ENCODE measurements at regions not wholly inside any gene's neighbourhood (a gene's known extent, or its start where the extent isn't known, plus 50 kb on each side); places are given as distances from the start of the nearest gene placed in this dataset.

- Histone ChIP-seq H4K5ac (ENCODE audit: low read depth, low read length) (no peak overlapping the region), H3K36me3 (ENCODE audit: control insufficient read depth, insufficient read depth, low read length) (no peaks in the 10 kb centered on the region), H3K56ac (ENCODE audit: extremely low read depth, insufficient read depth, low read length) (no peak overlapping the region), H3K9ac (ENCODE audit: low read depth, low read length) (no peak overlapping the region), H3K4me3 (ENCODE audit: insufficient read depth, low read depth, low read length) (no peak overlapping the region), H2BK120ac (ENCODE audit: low read depth, low read length) (no peak overlapping the region), H4K91ac (ENCODE audit: insufficient read depth, low read depth, low read length) (no peak overlapping the region), H3K23ac (ENCODE audit: low read depth, low read length) (no peak overlapping the region), H3K9me1 (ENCODE audit: insufficient read depth, low read length) (no peaks in the 10 kb centered on the region), H3K18ac (ENCODE audit: low read depth, low read length) (no peak overlapping the region), H2BK20ac (ENCODE audit: low read depth, low read length) (no peak overlapping the region), H3K4me1 (ENCODE audit: control insufficient read depth, insufficient read depth, low read length) (no peaks in the 10 kb centered on the region; the same call in 1 of the 2 replicates), H2AK5ac (ENCODE audit: low read depth, low read length) (no peak overlapping the region), H2AFZ (replicated peaks; ENCODE audit: low read length, poor library complexity) (no peak overlapping the region), H3K4ac (ENCODE audit: low read depth, low read length) (no peak overlapping the region), H4K20me1 (ENCODE audit: insufficient read depth, low read length) (no peaks in the 10 kb centered on the region), H3K14ac (replicated peaks; ENCODE audit: low read depth, low read length) (no peak overlapping the region), H4K8ac (ENCODE audit: low read depth in 2 of 2, low read length in 2 of 2) (no peak overlapping the region), H3K27ac (ENCODE audit: insufficient read depth, low read length) (no peak overlapping the region), H3K4me2 (ENCODE audit: low read depth, low read length) (no peak overlapping the region), H3K9me3 (ENCODE audit: control insufficient read depth, insufficient read depth, low read length) (no peaks in the 10 kb centered on the region), H3K27me3 (ENCODE audit: control insufficient read depth, insufficient read depth, low read length) (no peaks in the 10 kb centered on the region), H2AK9ac (replicated peaks; ENCODE audit: low read depth, low read length, poor library complexity) (no peak overlapping the region), H2BK15ac (ENCODE audit: low read depth, low read length) (no peak overlapping the region), H3K79me1 (ENCODE audit: low read depth in 1 of 2, low read length in 2 of 2) (no peaks in the 10 kb centered on the region), H2BK5ac (ENCODE audit: low read depth, low read length, poor library complexity, severe bottlenecking) (no peak overlapping the region)
- dilution Hi-C loops (cut with HindIII; ENCODE audit: low sequenced_read_pairs, unreplicated experiment) (no loop called here), intact Hi-C loops (cut with micrococcal nuclease) (no loop called here), in situ Hi-C loops (cut with MboI; ENCODE audit: low sequenced_read_pairs) (no loop called here)
- WGBS, 2 experiments (ENCODE audit: extremely low coverage in 2 of 2, insufficient read length in 1 of 2), result 80% methylated on average over 1 of the region's 4 CpGs; no CpG with 5 or more reads in 1 of the 2 experiments
- ChIA-PET POLR2A (ENCODE audit: unreplicated experiment) (no interaction called here), CTCF (no interaction called here)
- ATAC-seq (ENCODE audit: low read depth), result no peak
- no peak for DNase-seq
- BruUV-seq (replicated peaks), result no TSS peak
- TF ChIP-seq CHD1 (IDR thresholded peaks at IDR 0.05; ENCODE audit: low read depth, low read length), result no peak
- no peak for TF ChIP-seq CTCF (conservative IDR thresholded peaks at IDR 0.05; ENCODE audit: low read depth, low read length)
- no peak for TF ChIP-seq POLR2A (IDR thresholded peaks at IDR 0.05; ENCODE audit: low read depth, low read length)
- TF ChIP-seq BHLHE40 (IDR thresholded peaks at IDR 0.05; ENCODE audit: low read depth, low read length), result no peak
- TF ChIP-seq MXI1 (IDR thresholded peaks at IDR 0.05; ENCODE audit: borderline replicate concordance, low read depth, low read length), result no peak
- no peak for TF ChIP-seq RAD21 (IDR thresholded peaks at IDR 0.05; ENCODE audit: low read length)
Observed at GRCh38 chr9:107567462-107567861, 77.9 kb upstream of the KLF4 start.
